K562 (cell line): ENCODE measurements at regions not wholly inside any gene's neighbourhood (a gene's known extent, or its start where the extent isn't known, plus 50 kb on each side); places are given as distances from the start of the nearest gene placed in this dataset.

Experiments
- FOXA3 ChIP-seq, 2 experiments: fragments of 450-650 bp in 1 of 2; sonication (generic) in 1 of 2; formaldehyde crosslinking; IDR thresholded peaks in 1 of 2; conservative IDR thresholded peaks in 1 of 2; 2 replicates each; pipeline versions ENCODE4 v1.4.0 to v1.8.0; 2020 to 2022; ENCODE audit warnings: mild to moderate bottlenecking in 2 of 2, missing genetic modification reagents in 1 of 2
- FOXP1 ChIP-seq: sonication (generic); formaldehyde crosslinking; IDR thresholded peaks from 2 replicates; pipeline ENCODE4 v1.8.0; 2022; ENCODE audit warnings: mild to moderate bottlenecking, missing genetic modification reagents
- TF ChIP-seq, protein P1 (sequence below), 3 experiments: IDR thresholded peaks in 2 of 3; conservative IDR thresholded peaks in 1 of 3; 2 replicates each; pipeline ENCODE4 v1.5.1; 2011 to 2012; ENCODE audit warnings: low read length in 3 of 3, mild to moderate bottlenecking in 3 of 3, control low read depth in 2 of 3, improper control_type of control experiment in 1 of 3, inconsistent platforms in 1 of 3, low read depth in 1 of 3, mixed read lengths in 1 of 3, moderate library complexity in 1 of 3; ENCODE audit not compliant: insufficient read depth in 2 of 3
- TF ChIP-seq, protein P2 (sequence below), 2 experiments: fragments of 450-650 bp in 1 of 2; sonication (generic) in 1 of 2; formaldehyde crosslinking; conservative IDR thresholded peaks; 2 replicates each; pipeline versions ENCODE4 v1.4.0 to v1.8.1; 2020 to 2022; ENCODE audit warnings: mild to moderate bottlenecking in 1 of 2, missing genetic modification reagents in 1 of 2

DNA sequence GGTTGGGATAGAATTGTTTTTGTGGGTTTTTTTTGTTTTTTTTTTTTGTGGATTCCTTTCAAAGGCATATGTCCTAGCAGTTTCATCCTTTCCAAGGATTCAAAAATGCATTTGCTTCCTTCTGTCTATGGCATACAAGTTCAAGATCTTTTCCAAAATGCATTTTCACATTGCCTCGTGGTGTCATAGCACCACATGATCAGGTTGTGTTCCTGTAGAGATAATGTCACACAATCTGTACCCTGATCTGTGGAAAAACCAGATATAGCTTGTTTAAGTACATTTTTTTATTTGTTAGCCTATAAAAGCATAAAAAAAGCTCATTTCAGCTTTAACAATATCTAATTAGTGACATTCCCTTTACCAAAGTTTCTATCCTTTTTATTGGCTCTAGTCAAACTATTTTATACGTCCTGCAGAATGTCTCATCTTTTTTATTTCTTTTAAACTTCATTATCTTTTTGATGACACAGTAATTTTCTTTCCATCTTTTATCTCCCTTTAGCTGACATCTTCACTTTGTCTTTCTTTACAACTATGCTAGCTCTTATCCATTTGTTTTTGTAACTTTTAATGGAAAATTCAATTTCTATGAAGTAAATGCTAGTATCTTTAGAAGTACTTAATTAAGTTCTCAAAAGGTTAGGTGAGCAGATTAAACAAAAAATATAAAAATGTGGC, 106.0 kb upstream of the NOVA1 start:
- TF ChIP-seq, protein P1, sequence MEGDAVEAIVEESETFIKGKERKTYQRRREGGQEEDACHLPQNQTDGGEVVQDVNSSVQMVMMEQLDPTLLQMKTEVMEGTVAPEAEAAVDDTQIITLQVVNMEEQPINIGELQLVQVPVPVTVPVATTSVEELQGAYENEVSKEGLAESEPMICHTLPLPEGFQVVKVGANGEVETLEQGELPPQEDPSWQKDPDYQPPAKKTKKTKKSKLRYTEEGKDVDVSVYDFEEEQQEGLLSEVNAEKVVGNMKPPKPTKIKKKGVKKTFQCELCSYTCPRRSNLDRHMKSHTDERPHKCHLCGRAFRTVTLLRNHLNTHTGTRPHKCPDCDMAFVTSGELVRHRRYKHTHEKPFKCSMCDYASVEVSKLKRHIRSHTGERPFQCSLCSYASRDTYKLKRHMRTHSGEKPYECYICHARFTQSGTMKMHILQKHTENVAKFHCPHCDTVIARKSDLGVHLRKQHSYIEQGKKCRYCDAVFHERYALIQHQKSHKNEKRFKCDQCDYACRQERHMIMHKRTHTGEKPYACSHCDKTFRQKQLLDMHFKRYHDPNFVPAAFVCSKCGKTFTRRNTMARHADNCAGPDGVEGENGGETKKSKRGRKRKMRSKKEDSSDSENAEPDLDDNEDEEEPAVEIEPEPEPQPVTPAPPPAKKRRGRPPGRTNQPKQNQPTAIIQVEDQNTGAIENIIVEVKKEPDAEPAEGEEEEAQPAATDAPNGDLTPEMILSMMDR (IDR thresholded peaks at IDR 0.05 in 2 of 3, conservative IDR thresholded peaks at IDR 0.05 in 1 of 3; ENCODE audit: insufficient read depth in 2 of 3, low read depth in 1 of 3, low read length in 3 of 3) = no peak
- TF ChIP-seq, protein P2, sequence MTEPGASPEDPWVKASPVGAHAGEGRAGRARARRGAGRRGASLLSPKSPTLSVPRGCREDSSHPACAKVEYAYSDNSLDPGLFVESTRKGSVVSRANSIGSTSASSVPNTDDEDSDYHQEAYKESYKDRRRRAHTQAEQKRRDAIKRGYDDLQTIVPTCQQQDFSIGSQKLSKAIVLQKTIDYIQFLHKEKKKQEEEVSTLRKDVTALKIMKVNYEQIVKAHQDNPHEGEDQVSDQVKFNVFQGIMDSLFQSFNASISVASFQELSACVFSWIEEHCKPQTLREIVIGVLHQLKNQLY (CRISPR knock-in tag; conservative IDR thresholded peaks at IDR 0.05) = no peak
- TF ChIP-seq FOXP1 (CRISPR knock-in tag) (no peak), FOXA3 (CRISPR knock-in tag; conservative IDR thresholded peaks at IDR 0.05 in 1 of 2, IDR thresholded peaks at IDR 0.05 in 1 of 2) (no peak)
